ENCODE measurements at regions not wholly inside any gene's neighbourhood (a gene's known extent, or its start where the extent isn't known, plus 50 kb on each side); places are given as distances from the start of the nearest gene placed in this dataset.
"Not testable (repeated sequence)": the region's sequence is repeated elsewhere in the genome, so short reads cannot be mapped to it uniquely, and the experiment has no call there.

- peaks cover 26% of the 10 kb centered on the region for H3K4me1 Mint-ChIP-seq
- not testable (repeated sequence) for H3K9me3 Mint-ChIP-seq, H3K27ac Mint-ChIP-seq, H3K36me3 Mint-ChIP-seq, H3K4me3 Mint-ChIP-seq, H3K27me3 Mint-ChIP-seq, DNase-seq
Measured at GRCh38 chr5:62242000-62242399, 64.0 kb upstream of the KIF2A start.

GRCh38 chr5:62243046-62243445 is 63.0 kb upstream of the KIF2A start:
- H3K9me3 Mint-ChIP-seq, DNase-seq, H3K27me3 Mint-ChIP-seq, H3K4me3 Mint-ChIP-seq, H3K27ac Mint-ChIP-seq, H3K36me3 Mint-ChIP-seq: not testable (repeated sequence)
- H3K4me1 Mint-ChIP-seq: peaks cover 26% of the 10 kb centered on the region

DNA sequence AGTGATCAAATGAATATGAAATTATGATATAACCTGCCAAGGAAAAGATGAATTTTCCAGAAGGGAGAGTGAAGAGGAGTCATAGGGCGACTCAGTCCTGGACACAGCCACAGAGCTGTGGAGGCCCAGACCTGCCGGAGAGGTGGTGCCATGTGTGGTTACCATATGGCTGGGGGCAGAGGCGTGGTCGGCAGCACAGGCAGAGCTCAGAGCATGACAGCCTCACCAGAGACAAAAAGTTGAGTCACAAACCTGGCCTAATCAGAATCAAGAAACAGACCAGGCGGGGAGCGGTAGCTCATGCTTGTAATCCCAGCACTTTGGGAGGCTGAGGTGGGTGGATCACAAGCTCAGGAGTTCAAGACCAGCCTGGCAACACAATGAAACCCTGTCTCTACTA is 57.8 kb upstream of the KIF2A start:
- H3K36me3 Mint-ChIP-seq: peaks cover 13% of the 10 kb centered on the region
- H3K27ac Mint-ChIP-seq: peak overlapping the region; percentile 48
- H3K4me3 Mint-ChIP-seq, H3K27me3 Mint-ChIP-seq, DNase-seq: not testable (repeated sequence)
- H3K9me3 Mint-ChIP-seq: peaks cover 11% of the 10 kb centered on the region
- peaks cover 29% of the 10 kb centered on the region for H3K4me1 Mint-ChIP-seq

DNA sequence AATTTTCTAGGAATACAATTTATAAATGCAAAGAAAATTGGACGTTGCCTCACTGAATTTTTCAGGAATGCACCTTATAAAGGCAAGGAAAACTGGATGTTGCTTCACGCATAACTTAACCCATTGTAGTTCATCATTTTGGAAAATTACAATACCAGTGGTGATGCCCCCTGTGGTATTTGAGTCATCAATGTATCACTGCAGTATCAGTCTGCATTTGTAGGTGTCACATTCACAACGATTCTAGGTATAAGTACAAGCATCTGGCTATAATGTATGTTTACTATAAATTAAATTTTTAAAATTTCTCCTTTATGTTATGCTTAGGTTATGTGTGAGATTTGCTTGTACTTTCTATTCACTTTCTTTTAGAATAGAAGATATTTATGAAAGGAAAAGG is 55.9 kb upstream of the KIF2A start:
- H3K36me3 Mint-ChIP-seq: peaks cover 28% of the 10 kb centered on the region
- not testable (repeated sequence) for H3K27me3 Mint-ChIP-seq, H3K27ac Mint-ChIP-seq, H3K4me3 Mint-ChIP-seq, DNase-seq
- H3K4me1 Mint-ChIP-seq: peaks cover 28% of the 10 kb centered on the region
- H3K9me3 Mint-ChIP-seq: peaks cover 20% of the 10 kb centered on the region

DNA sequence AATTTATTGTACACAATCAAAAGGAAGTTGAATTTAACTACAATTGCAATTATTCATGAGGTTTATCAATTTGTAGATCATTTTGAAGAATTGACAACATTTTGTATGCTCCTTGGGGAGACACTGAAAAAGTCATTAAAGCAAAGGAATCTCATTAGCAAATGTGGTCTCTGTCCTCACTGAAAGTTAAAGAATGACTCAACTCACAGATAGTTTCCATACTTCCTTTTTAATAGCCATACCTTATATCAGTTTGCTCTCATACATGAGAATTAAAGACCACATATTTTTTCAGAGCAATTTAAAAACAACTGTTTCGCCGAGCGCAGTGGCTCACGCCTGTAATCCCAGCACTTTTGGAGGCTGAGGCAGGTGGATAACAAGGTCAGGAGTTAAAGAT is 55.1 kb upstream of the KIF2A start:
- not testable (repeated sequence) for H3K4me3 Mint-ChIP-seq, DNase-seq, H3K27me3 Mint-ChIP-seq
- Mint-ChIP-seq H3K36me3 (peaks cover 30% of the 10 kb centered on the region), H3K9me3 (peaks cover 20% of the 10 kb centered on the region), H3K4me1 (peaks cover 32% of the 10 kb centered on the region), H3K27ac (peak overlapping the region; percentile 63)

- H3K27ac Mint-ChIP-seq, H3K4me3 Mint-ChIP-seq, H3K27me3 Mint-ChIP-seq, DNase-seq: not testable (repeated sequence)
- Mint-ChIP-seq H3K4me1 (peaks cover 43% of the 10 kb centered on the region), H3K36me3 (peaks cover 30% of the 10 kb centered on the region), H3K9me3 (peaks cover 20% of the 10 kb centered on the region)
Measured at GRCh38 chr5:62252519-62252918, 53.5 kb upstream of the KIF2A start.

- H3K4me1 Mint-ChIP-seq: peaks cover 58% of the 10 kb centered on the region
- DNase-seq, H3K4me3 Mint-ChIP-seq, H3K27me3 Mint-ChIP-seq: not testable (repeated sequence)
- peak overlapping the region; percentile 77 for H3K27ac Mint-ChIP-seq
- peaks cover 44% of the 10 kb centered on the region for H3K36me3 Mint-ChIP-seq
- H3K9me3 Mint-ChIP-seq: peaks cover 25% of the 10 kb centered on the region
Measured at GRCh38 chr5:62255551-62255950, 50.5 kb upstream of the KIF2A start.

GRCh38 chr5:62256161-62257019 is 49.6 kb upstream of the KIF2A start:
- peaks cover 43% of the 10 kb centered on the region for H3K36me3 Mint-ChIP-seq
- peak overlapping the region; percentile 69 for H3K4me3 Mint-ChIP-seq
- H3K27ac Mint-ChIP-seq: peak overlapping the region; percentile 91
- peaks cover 55% of the 10 kb centered on the region for H3K4me1 Mint-ChIP-seq
- peaks cover 24% of the 10 kb centered on the region for H3K9me3 Mint-ChIP-seq
- H3K27me3 Mint-ChIP-seq: no peaks in the 10 kb centered on the region
- no peak for DNase-seq
